HL-60 (cell line): ENCODE measurements at regions not wholly inside any gene's neighbourhood (a gene's known extent, or its start where the extent isn't known, plus 50 kb on each side); places are given as distances from the start of the nearest gene placed in this dataset.

Experiments used
- DNase-seq, 2 experiments: peaks; one replicate each; pipeline ENCODE4 v3.0.0-alpha.2; 2010 to 2020; ENCODE audit warnings: low read depth in 1 of 2, low spot score in 1 of 2
- H3K27ac ChIP-seq: fragments of 250-450 bp; sonication (Bioruptor Pico); replicated peaks from 2 replicates; pipeline ENCODE4 v1.5.1; 2020; ENCODE audit warnings: mild to moderate bottlenecking, moderate library complexity
- H3K27me3 ChIP-seq: fragments of 250-450 bp; sonication (Bioruptor Pico); 2 replicates; pipeline ENCODE4 v1.5.1; 2021; ENCODE audit warnings: mild to moderate bottlenecking, moderate library complexity; ENCODE audit not compliant: insufficient read depth, poor library complexity, severe bottlenecking
- H3K4me3 ChIP-seq: replicated peaks from 2 replicates; pipeline ENCODE4 v1.5.1; 2011; ENCODE audit warnings: mild to moderate bottlenecking, control low read depth, low read length; ENCODE audit not compliant: insufficient read depth
- GABPA ChIP-seq: IDR thresholded peaks from 2 replicates; pipeline ENCODE4 v1.6.1; 2012; ENCODE audit warnings: low read depth
- POLR2AphosphoS5 ChIP-seq: IDR thresholded peaks from 2 replicates; pipeline ENCODE4 v1.6.1; 2012; ENCODE audit warnings: low read depth
- SPI1 ChIP-seq: IDR thresholded peaks from 2 replicates; pipeline ENCODE4 v1.6.1; 2012; ENCODE audit warnings: low read depth, mild to moderate bottlenecking, borderline replicate concordance
- TF ChIP-seq, protein P1 (sequence below): IDR thresholded peaks from one replicate; pipeline ENCODE4 v1.5.1; 2011; ENCODE audit warnings: low read length, control low read depth, inconsistent platforms; ENCODE audit not compliant: insufficient read depth
- TF ChIP-seq, protein P2 (sequence below): IDR thresholded peaks from 2 replicates; pipeline ENCODE4 v1.6.1; 2012; ENCODE audit warnings: low read depth; ENCODE audit not compliant: insufficient replicate concordance

DNA sequence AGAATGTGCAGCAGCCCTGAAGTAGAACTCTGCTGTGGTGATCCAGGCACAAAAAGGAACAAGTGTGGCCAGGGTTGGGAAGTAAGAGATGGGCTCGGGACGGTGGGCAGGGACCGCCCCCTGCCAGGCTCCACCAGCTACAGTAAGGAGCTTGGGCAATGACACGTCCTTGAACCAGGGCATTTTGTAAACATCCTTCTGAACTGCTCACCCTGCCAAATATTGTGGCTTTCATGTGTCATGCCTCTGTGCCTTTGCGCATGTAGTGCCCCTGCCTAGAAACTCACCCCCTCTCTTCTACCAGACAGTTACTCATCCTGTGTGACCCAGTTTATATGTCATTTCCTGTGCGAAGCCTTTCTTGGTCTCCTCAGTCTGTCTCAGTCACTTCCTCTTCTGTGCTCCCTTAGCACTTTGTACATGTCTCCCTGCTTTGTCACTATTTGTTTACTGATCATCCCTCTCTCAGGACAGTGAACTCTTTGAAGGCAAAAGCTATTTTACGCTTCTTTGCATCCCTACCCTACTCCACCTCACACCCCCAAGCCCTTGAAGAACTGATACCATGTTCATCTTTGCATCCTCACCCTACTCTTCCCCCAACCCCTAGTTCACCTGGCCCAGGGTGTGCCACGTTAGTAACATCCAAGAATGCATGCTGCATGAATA lies 108.9 kb upstream of the PLEKHG7 start:
- TF ChIP-seq, protein P1, sequence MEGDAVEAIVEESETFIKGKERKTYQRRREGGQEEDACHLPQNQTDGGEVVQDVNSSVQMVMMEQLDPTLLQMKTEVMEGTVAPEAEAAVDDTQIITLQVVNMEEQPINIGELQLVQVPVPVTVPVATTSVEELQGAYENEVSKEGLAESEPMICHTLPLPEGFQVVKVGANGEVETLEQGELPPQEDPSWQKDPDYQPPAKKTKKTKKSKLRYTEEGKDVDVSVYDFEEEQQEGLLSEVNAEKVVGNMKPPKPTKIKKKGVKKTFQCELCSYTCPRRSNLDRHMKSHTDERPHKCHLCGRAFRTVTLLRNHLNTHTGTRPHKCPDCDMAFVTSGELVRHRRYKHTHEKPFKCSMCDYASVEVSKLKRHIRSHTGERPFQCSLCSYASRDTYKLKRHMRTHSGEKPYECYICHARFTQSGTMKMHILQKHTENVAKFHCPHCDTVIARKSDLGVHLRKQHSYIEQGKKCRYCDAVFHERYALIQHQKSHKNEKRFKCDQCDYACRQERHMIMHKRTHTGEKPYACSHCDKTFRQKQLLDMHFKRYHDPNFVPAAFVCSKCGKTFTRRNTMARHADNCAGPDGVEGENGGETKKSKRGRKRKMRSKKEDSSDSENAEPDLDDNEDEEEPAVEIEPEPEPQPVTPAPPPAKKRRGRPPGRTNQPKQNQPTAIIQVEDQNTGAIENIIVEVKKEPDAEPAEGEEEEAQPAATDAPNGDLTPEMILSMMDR: no peak
- TF ChIP-seq GABPA (peak; percentile 81), SPI1 (peak; percentile 98), POLR2AphosphoS5 (0 out of 2 replicates have a peak, but pooled peaks have one; percentile 22)
- TF ChIP-seq, protein P2, sequence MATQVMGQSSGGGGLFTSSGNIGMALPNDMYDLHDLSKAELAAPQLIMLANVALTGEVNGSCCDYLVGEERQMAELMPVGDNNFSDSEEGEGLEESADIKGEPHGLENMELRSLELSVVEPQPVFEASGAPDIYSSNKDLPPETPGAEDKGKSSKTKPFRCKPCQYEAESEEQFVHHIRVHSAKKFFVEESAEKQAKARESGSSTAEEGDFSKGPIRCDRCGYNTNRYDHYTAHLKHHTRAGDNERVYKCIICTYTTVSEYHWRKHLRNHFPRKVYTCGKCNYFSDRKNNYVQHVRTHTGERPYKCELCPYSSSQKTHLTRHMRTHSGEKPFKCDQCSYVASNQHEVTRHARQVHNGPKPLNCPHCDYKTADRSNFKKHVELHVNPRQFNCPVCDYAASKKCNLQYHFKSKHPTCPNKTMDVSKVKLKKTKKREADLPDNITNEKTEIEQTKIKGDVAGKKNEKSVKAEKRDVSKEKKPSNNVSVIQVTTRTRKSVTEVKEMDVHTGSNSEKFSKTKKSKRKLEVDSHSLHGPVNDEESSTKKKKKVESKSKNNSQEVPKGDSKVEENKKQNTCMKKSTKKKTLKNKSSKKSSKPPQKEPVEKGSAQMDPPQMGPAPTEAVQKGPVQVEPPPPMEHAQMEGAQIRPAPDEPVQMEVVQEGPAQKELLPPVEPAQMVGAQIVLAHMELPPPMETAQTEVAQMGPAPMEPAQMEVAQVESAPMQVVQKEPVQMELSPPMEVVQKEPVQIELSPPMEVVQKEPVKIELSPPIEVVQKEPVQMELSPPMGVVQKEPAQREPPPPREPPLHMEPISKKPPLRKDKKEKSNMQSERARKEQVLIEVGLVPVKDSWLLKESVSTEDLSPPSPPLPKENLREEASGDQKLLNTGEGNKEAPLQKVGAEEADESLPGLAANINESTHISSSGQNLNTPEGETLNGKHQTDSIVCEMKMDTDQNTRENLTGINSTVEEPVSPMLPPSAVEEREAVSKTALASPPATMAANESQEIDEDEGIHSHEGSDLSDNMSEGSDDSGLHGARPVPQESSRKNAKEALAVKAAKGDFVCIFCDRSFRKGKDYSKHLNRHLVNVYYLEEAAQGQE: no peak
- no peak overlapping the region for H3K4me3 ChIP-seq
- no peaks in the 10 kb centered on the region for H3K27me3 ChIP-seq
- H3K27ac ChIP-seq: peak overlapping the region; percentile 22
- DNase-seq: peak; percentile 52 to 72

DNA sequence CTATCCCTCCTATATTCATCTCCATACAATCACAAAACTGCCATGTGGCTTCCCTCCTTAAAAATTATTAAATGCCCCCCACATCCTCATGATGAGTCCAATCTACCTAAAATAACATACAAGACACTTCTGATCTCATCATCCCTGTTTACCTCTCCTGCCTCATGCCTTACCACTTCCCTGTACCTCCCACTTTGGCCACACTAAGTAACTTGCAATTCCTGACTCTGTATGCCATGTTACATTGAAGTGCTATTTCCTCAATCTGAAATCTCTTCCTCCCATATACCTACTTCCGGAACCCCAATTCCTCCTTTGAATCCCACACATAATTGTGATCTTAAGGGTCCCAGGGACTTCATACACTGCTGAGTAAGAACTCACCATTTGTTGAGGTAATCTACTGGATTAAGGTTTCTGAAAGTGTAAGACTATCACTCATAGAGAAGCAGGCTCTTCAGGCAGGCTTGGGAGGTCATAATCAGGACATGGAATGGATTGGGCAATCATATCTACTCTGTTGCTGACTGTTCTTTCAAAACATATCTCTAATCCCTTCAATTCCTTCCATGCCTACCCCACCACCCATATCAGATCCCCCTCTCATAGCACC lies 117.6 kb upstream of the PLEKHG7 start:
- Histone ChIP-seq H3K27ac (no peak overlapping the region), H3K27me3 (no peaks in the 10 kb centered on the region), H3K4me3 (no peak overlapping the region)
- TF ChIP-seq, protein P2: no peak
- TF ChIP-seq, protein P1: no peak
- TF ChIP-seq SPI1: no peak
- no peak for DNase-seq

DNA sequence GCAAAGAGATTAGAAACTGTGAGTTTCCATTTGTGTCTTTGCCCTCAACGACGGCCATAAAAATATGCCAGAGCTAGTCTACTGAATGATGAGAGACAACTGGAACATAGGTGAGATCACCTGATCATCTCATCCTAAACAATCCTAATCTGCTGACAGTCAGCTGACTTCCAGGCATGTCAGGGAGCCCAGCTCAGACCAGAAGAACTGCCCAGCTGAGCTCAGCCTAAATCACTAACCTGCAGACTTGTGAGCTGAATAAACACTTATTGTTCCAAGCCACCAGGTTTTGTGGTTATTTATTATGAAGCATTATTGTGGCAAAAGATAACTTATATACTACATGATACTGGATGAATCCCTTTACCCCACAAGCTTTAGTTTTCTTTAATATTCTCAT lies 118.9 kb upstream of the PLEKHG7 start:
- H3K27me3 ChIP-seq: no peaks in the 10 kb centered on the region
- H3K27ac ChIP-seq: no peak overlapping the region
- H3K4me3 ChIP-seq: no peak overlapping the region
- DNase-seq: no peak
- TF ChIP-seq, protein P1: no peak
- TF ChIP-seq GABPA (no peak), POLR2AphosphoS5 (no peak), SPI1 (no peak)
- TF ChIP-seq, protein P2: no peak
